ENCODE measurements at regions not wholly inside any gene's neighbourhood (a gene's known extent, or its start where the extent isn't known, plus 50 kb on each side); places are given as distances from the start of the nearest gene placed in this dataset.
"Not testable (repeated sequence)": the region's sequence is repeated elsewhere in the genome, so short reads cannot be mapped to it uniquely, and the experiment has no call there.

GRCh38 chr10:10726101-10726500, 291.6 kb upstream of the CELF2 start:
- H3K36me3 Mint-ChIP-seq (ENCODE audit: low read depth, unreplicated experiment): no peaks in the 10 kb centered on the region
- H3K27me3 Mint-ChIP-seq (ENCODE audit: low read depth, unreplicated experiment): no peaks in the 10 kb centered on the region
- no peak overlapping the region for H3K27ac Mint-ChIP-seq (ENCODE audit: unreplicated experiment)
- no peaks in the 10 kb centered on the region for H3K9me3 Mint-ChIP-seq (ENCODE audit: unreplicated experiment)
- H3K4me3 Mint-ChIP-seq (ENCODE audit: unreplicated experiment): no peak overlapping the region
- Histone ChIP-seq H3K27me3 (ENCODE audit: insufficient read depth, low read length) (no peaks in the 10 kb centered on the region), H3K27ac (ENCODE audit: low read depth, low read length) (no peak overlapping the region), H4K20me1 (ENCODE audit: insufficient read depth, low read length) (no peaks in the 10 kb centered on the region), H3K4me3 (ENCODE audit: insufficient read depth, low read depth, low read length) (no peak overlapping the region), H3K9ac (ENCODE audit: low read length) (no peak overlapping the region), H3K4me1 (ENCODE audit: insufficient read depth, low read length) (no peaks in the 10 kb centered on the region), H3K9me3 (ENCODE audit: insufficient read depth, low read depth, low read length) (no peaks in the 10 kb centered on the region), H2AFZ (ENCODE audit: low read depth, low read length) (no peak overlapping the region), H3K36me3 (ENCODE audit: insufficient read depth, low read length) (no peaks in the 10 kb centered on the region), H3K79me2 (ENCODE audit: insufficient read depth, low read length) (no peaks in the 10 kb centered on the region), H3K4me2 (ENCODE audit: low read length) (no peak overlapping the region)
- FAIRE-seq (no peak), DNase-seq (ENCODE audit: low read depth) (no peak)
- no peaks in the 10 kb centered on the region for H3K4me1 Mint-ChIP-seq (ENCODE audit: low read depth, unreplicated experiment)
- no peak for TF ChIP-seq EZH2 (IDR thresholded peaks at IDR 0.05; ENCODE audit: insufficient read depth, low read length)
- no peak for TF ChIP-seq CTCF (IDR thresholded peaks at IDR 0.05; ENCODE audit: insufficient read depth, low read depth, low read length)

- not testable (repeated sequence) for H3K79me2 ChIP-seq (ENCODE audit: insufficient read depth, low read length); H3K9me3 Mint-ChIP-seq (ENCODE audit: unreplicated experiment); H3K4me3 ChIP-seq (ENCODE audit: insufficient read depth, low read depth, low read length); FAIRE-seq; H3K27ac ChIP-seq (ENCODE audit: low read depth, low read length); H3K27me3 ChIP-seq (ENCODE audit: insufficient read depth, low read length); H3K4me1 ChIP-seq (ENCODE audit: insufficient read depth, low read length); H3K4me3 Mint-ChIP-seq (ENCODE audit: unreplicated experiment); H3K4me1 Mint-ChIP-seq (ENCODE audit: low read depth, unreplicated experiment); H2AFZ ChIP-seq (ENCODE audit: low read depth, low read length); H3K9ac ChIP-seq (ENCODE audit: low read length); H3K36me3 Mint-ChIP-seq (ENCODE audit: low read depth, unreplicated experiment); DNase-seq (ENCODE audit: low read depth); H3K9me3 ChIP-seq (ENCODE audit: insufficient read depth, low read depth, low read length); H3K27me3 Mint-ChIP-seq (ENCODE audit: low read depth, unreplicated experiment); H4K20me1 ChIP-seq (ENCODE audit: insufficient read depth, low read length); H3K4me2 ChIP-seq (ENCODE audit: low read length); H3K27ac Mint-ChIP-seq (ENCODE audit: unreplicated experiment); H3K36me3 ChIP-seq (ENCODE audit: insufficient read depth, low read length)
These were observed 290.3 kb upstream of the CELF2 start for GRCh38 chr10:10727411-10727810.

GRCh38 chr10:10727812-10728211, 289.9 kb upstream of the CELF2 start:
- FAIRE-seq: no peak
- TF ChIP-seq EZH2 (IDR thresholded peaks at IDR 0.05; ENCODE audit: insufficient read depth, low read length) (no peak), CTCF (IDR thresholded peaks at IDR 0.05; ENCODE audit: insufficient read depth, low read depth, low read length) (no peak)
- Histone ChIP-seq H3K9ac (ENCODE audit: low read length) (no peak overlapping the region), H3K4me2 (ENCODE audit: low read length) (no peak overlapping the region), H3K4me3 (ENCODE audit: insufficient read depth, low read depth, low read length) (no peak overlapping the region), H2AFZ (ENCODE audit: low read depth, low read length) (no peak overlapping the region), H3K27me3 (ENCODE audit: insufficient read depth, low read length) (no peaks in the 10 kb centered on the region), H3K36me3 (ENCODE audit: insufficient read depth, low read length) (no peaks in the 10 kb centered on the region), H3K4me1 (ENCODE audit: insufficient read depth, low read length) (no peaks in the 10 kb centered on the region), H4K20me1 (ENCODE audit: insufficient read depth, low read length) (no peaks in the 10 kb centered on the region), H3K9me3 (ENCODE audit: insufficient read depth, low read depth, low read length) (no peaks in the 10 kb centered on the region), H3K27ac (ENCODE audit: low read depth, low read length) (no peak overlapping the region), H3K79me2 (ENCODE audit: insufficient read depth, low read length) (no peaks in the 10 kb centered on the region)
- no peak overlapping the region for H3K27ac Mint-ChIP-seq (ENCODE audit: unreplicated experiment)
- H3K4me3 Mint-ChIP-seq (ENCODE audit: unreplicated experiment): no peak overlapping the region
- no peaks in the 10 kb centered on the region for H3K36me3 Mint-ChIP-seq (ENCODE audit: low read depth, unreplicated experiment)
- DNase-seq (ENCODE audit: low read depth): no peak
- H3K9me3 Mint-ChIP-seq (ENCODE audit: unreplicated experiment): no peaks in the 10 kb centered on the region
- H3K27me3 Mint-ChIP-seq (ENCODE audit: low read depth, unreplicated experiment): peaks cover 7% of the 10 kb centered on the region
- H3K4me1 Mint-ChIP-seq (ENCODE audit: low read depth, unreplicated experiment): no peaks in the 10 kb centered on the region
